ENCODE measurements at regions not wholly inside any gene's neighbourhood (a gene's known extent, or its start where the extent isn't known, plus 50 kb on each side); places are given as distances from the start of the nearest gene placed in this dataset.

DNA sequence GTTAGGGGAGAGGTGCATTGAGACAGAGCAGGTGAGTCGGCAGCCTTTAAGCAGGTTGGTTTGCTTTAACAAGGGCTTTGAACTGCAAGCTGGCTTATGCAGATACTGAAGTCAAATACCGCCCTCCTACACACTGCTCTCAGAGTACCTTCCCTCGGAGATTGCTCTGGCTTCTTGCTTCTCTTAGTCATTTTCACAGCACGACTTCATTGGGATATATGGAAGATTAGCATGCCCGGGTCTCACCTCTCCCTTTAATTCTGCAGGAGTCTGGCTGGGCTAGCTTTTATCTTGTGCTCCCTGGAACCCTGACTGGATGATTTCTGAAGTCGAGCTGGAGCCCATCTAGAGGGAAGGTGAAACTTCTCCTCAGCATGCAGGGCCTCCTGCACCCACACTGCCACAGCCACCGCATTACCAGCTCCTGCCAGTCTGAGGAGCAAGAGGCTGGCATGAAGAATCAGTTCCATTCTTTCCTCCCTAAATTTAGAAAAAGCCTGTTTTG lies 395.5 kb upstream of the HNRNPA3 start:
- DNase-seq: no peak
- intact Hi-C loops (cut with DNase I): loop anchor here in 1 of 3 donors (10.0 kb wide), 1 partner anchor 692 kb away; the partner anchor contains the start of genes HOXD8 and HOXD9

DNA sequence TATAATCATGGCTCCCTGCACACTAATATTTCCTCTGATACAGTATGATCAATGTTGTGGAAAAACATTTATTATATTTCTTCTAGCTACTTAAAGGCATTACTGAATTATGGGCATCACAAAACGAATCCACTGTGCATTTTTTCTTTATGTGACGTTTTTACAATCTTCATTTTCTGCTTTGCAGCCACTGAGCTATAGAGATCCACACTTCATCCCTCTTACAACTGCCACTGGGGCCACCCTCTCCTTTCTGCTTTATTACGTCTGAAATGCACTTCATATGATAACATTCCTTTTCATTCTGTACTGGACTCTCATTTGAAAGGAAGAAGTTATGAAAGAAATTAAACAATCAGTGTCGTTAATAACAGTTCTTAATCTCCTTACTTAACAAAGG lies 394.5 kb upstream of the HNRNPA3 start:
- 54 to 62% methylated on average over 4 of the region's 4 CpGs for WGBS, 2 donors
- TF ChIP-seq, protein P1, sequence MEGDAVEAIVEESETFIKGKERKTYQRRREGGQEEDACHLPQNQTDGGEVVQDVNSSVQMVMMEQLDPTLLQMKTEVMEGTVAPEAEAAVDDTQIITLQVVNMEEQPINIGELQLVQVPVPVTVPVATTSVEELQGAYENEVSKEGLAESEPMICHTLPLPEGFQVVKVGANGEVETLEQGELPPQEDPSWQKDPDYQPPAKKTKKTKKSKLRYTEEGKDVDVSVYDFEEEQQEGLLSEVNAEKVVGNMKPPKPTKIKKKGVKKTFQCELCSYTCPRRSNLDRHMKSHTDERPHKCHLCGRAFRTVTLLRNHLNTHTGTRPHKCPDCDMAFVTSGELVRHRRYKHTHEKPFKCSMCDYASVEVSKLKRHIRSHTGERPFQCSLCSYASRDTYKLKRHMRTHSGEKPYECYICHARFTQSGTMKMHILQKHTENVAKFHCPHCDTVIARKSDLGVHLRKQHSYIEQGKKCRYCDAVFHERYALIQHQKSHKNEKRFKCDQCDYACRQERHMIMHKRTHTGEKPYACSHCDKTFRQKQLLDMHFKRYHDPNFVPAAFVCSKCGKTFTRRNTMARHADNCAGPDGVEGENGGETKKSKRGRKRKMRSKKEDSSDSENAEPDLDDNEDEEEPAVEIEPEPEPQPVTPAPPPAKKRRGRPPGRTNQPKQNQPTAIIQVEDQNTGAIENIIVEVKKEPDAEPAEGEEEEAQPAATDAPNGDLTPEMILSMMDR (IDR thresholded peaks at IDR 0.05): no peak
- Histone ChIP-seq H3K27ac (no peak overlapping the region), H3K9me3 (no peaks in the 10 kb centered on the region), H3K36me3 (no peaks in the 10 kb centered on the region), H3K27me3 (no peaks in the 10 kb centered on the region), H3K4me3 (no peak overlapping the region), H3K4me1 (peaks cover 0 to 7% (median 6%) of the 10 kb centered on the region in 3 donors)
- intact Hi-C loops (cut with DNase I): loop anchor here in 1 of 3 donors (10.0 kb wide), 1 partner anchor 693 kb away; the partner anchor contains the start of genes HOXD8 and HOXD9
- DNase-seq: no peak
- no peak for ATAC-seq
- FAIRE-seq: no peak

More for the DNA sequence above, 395.5 kb upstream of the HNRNPA3 start:
- H3K36me3 ChIP-seq: no peaks in the 10 kb centered on the region
- no peak overlapping the region for H3K27ac ChIP-seq
- no peaks in the 10 kb centered on the region for H3K27me3 ChIP-seq
- no peak overlapping the region for H3K4me3 ChIP-seq
- FAIRE-seq (no peak), ATAC-seq (no peak)
- H3K4me1 ChIP-seq: peaks cover 0 to 7% (median 6%) of the 10 kb centered on the region in 3 donors
- TF ChIP-seq, protein P1 (IDR thresholded peaks at IDR 0.05): no peak
- WGBS, 2 donors: 71 to 75% methylated on average over 7 of the region's 7 CpGs
- no peaks in the 10 kb centered on the region for H3K9me3 ChIP-seq

DNA sequence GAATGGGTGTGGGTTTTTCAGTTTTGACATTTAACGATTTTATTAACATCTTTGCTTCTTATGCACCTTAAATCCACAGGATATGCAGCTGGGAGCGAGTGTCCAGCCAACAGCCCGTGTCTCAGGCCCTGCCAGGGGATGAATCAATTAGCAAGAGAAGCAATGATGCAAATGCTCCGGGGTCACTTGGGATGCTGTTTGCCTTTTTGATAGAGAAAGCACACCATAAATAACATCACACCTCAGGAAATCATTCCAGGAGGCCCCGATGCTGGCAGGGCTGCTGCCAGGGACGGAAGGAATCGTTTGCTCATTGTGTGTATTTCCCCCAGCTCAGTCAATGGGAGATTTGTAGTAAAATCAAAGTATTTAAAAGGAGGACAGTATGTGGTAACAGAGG lies 394.0 kb upstream of the HNRNPA3 start:
- 36 to 37% methylated on average over 7 of the region's 7 CpGs for WGBS, 2 donors

DNA sequence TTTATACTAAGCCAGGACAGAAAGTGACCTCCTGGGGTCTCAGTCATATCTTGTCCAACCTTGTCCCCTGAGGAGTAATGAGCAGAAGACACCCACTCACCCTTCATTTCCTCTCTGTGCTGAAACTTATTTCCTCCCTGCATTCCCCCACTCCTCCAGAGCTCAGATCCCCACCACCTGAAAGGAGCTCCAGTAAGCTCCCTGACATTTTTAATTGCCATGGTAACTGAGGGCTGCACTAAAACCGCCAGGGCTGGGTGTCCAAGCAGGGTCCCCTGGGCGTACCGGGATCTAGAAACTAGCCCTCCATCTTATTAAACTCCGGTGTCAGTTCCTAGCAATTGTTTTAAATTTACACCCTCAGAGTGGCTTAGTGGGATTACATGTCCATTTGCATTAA lies 393.3 kb upstream of the HNRNPA3 start:
- WGBS, 2 donors: 77 to 90% methylated on average over 4 of the region's 4 CpGs
- ATAC-seq: no peak
- TF ChIP-seq, protein P1 (IDR thresholded peaks at IDR 0.05): no peak

More for the DNA sequence above, 394.0 kb upstream of the HNRNPA3 start:
- DNase-seq (no peak), ATAC-seq (no peak), FAIRE-seq (no peak)
- H3K36me3 ChIP-seq: no peaks in the 10 kb centered on the region
- intact Hi-C loops (cut with DNase I): loop anchor here in 1 of 3 donors (10.0 kb wide), 1 partner anchor 694 kb away; the partner anchor contains the start of genes HOXD8 and HOXD9
- H3K27ac ChIP-seq: no peak overlapping the region
- no peaks in the 10 kb centered on the region for H3K27me3 ChIP-seq
- TF ChIP-seq, protein P1 (IDR thresholded peaks at IDR 0.05): no peak
- peaks cover 0 to 7% (median 6%) of the 10 kb centered on the region in 3 donors for H3K4me1 ChIP-seq
- no peak overlapping the region for H3K4me3 ChIP-seq
- no peaks in the 10 kb centered on the region for H3K9me3 ChIP-seq

DNA sequence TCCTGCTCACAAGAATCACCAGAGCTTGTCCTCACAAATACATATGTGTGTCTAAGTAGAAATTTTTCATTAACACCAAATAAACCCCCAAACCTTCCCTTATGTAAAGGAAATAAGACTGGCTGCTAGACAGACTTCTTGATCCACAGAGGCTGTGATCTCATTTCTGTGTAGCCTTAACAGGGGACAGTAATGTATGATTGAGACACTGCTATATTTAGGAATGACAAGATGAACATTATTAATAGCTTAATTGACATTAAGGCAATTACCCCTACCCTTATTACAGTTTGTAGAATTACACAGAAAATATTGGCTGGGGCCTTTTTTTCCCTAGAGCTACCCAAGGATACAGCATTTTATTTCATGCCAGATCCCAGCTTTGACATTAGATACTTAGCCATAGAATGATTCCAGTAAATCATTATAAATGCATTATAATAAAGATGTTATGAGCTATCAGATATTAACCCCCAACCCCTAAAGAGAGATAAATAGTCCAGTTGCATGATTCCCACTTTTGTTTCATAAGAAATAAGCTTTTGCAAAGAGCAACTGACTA lies 392.1 kb upstream of the HNRNPA3 start:
- intact Hi-C loops (cut with DNase I): no loop called here
- Histone ChIP-seq H3K27me3 (no peaks in the 10 kb centered on the region), H3K4me3 (no peak overlapping the region), H3K36me3 (no peaks in the 10 kb centered on the region), H3K4me1 (no peaks in the 10 kb centered on the region), H3K9me3 (no peaks in the 10 kb centered on the region), H3K27ac (no peak overlapping the region)
- DNase-seq (no peak), ATAC-seq (no peak), FAIRE-seq (no peak)
- TF ChIP-seq, protein P1 (IDR thresholded peaks at IDR 0.05): no peak

More for the DNA sequence above, 393.3 kb upstream of the HNRNPA3 start:
- intact Hi-C loops (cut with DNase I): loop anchor here in 1 of 3 donors (10.0 kb wide), 1 partner anchor 695 kb away; the partner anchor contains the start of genes HOXD8 and HOXD9
- Histone ChIP-seq H3K4me1 (peaks cover 0 to 6% (median 4%) of the 10 kb centered on the region in 3 donors), H3K27me3 (no peaks in the 10 kb centered on the region), H3K4me3 (no peak overlapping the region), H3K27ac (no peak overlapping the region), H3K9me3 (no peaks in the 10 kb centered on the region), H3K36me3 (no peaks in the 10 kb centered on the region)
- DNase-seq (no peak), FAIRE-seq (no peak)

All from pancreas (tissue), 10 donors.